ENCODE measurements at regions not wholly inside any gene's neighbourhood (a gene's known extent, or its start where the extent isn't known, plus 50 kb on each side); places are given as distances from the start of the nearest gene placed in this dataset.

- TF ChIP-seq, protein P1, sequence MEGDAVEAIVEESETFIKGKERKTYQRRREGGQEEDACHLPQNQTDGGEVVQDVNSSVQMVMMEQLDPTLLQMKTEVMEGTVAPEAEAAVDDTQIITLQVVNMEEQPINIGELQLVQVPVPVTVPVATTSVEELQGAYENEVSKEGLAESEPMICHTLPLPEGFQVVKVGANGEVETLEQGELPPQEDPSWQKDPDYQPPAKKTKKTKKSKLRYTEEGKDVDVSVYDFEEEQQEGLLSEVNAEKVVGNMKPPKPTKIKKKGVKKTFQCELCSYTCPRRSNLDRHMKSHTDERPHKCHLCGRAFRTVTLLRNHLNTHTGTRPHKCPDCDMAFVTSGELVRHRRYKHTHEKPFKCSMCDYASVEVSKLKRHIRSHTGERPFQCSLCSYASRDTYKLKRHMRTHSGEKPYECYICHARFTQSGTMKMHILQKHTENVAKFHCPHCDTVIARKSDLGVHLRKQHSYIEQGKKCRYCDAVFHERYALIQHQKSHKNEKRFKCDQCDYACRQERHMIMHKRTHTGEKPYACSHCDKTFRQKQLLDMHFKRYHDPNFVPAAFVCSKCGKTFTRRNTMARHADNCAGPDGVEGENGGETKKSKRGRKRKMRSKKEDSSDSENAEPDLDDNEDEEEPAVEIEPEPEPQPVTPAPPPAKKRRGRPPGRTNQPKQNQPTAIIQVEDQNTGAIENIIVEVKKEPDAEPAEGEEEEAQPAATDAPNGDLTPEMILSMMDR (conservative IDR thresholded peaks at IDR 0.05; ENCODE audit: low read depth, low read length), result no peak
- no peak for TF ChIP-seq EZH2 (IDR thresholded peaks at IDR 0.05; ENCODE audit: low read length, unreplicated experiment)
These were observed 887.8 kb downstream of the IGSF11 start for GRCh38 chr3:118146658-118147375.

All from PC-3 (cell line).